Ishikawa (cell line): ENCODE measurements at regions not wholly inside any gene's neighbourhood (a gene's known extent, or its start where the extent isn't known, plus 50 kb on each side); places are given as distances from the start of the nearest gene placed in this dataset.

Source experiments
- CEBPB ChIP-seq: IDR thresholded peaks from 2 replicates; pipeline ENCODE4 v1.6.1; 2012
- CREB1 ChIP-seq: IDR thresholded peaks from 2 replicates; pipeline ENCODE4 v1.6.1; 2012; ENCODE audit warnings: low read depth
- EGR1 ChIP-seq: IDR thresholded peaks from 2 replicates; pipeline ENCODE4 v1.6.1; 2012
- EP300 ChIP-seq: IDR thresholded peaks from 2 replicates; pipeline ENCODE4 v1.6.1; 2012; ENCODE audit warnings: borderline replicate concordance
- FOXM1 ChIP-seq: IDR thresholded peaks from 2 replicates; pipeline ENCODE4 v1.6.1; 2012; ENCODE audit warnings: low read depth, borderline replicate concordance
- MAX ChIP-seq: IDR thresholded peaks from 2 replicates; pipeline ENCODE4 v1.6.1; 2012
- NFIC ChIP-seq: IDR thresholded peaks from 2 replicates; pipeline ENCODE4 v1.6.1; 2012
- RAD21 ChIP-seq: IDR thresholded peaks from 2 replicates; pipeline ENCODE4 v1.6.1; 2012; ENCODE audit warnings: low read depth
- REST ChIP-seq: IDR thresholded peaks from 2 replicates; pipeline ENCODE4 v1.6.1; 2012; ENCODE audit warnings: low read depth, mild to moderate bottlenecking
- TAF1 ChIP-seq: IDR thresholded peaks from 2 replicates; pipeline ENCODE4 v1.6.1; 2012; ENCODE audit warnings: low read depth, mild to moderate bottlenecking
- TCF12 ChIP-seq: IDR thresholded peaks from 2 replicates; pipeline ENCODE4 v1.6.1; 2012; ENCODE audit warnings: low read depth
- TEAD4 ChIP-seq: IDR thresholded peaks from 2 replicates; pipeline ENCODE4 v1.6.1; 2012
- USF1 ChIP-seq: IDR thresholded peaks from 2 replicates; pipeline ENCODE4 v1.6.1; 2012
- YY1 ChIP-seq: IDR thresholded peaks from 2 replicates; pipeline ENCODE4 v1.6.1; 2012; ENCODE audit warnings: low read depth
- ZBTB7A ChIP-seq: IDR thresholded peaks from 2 replicates; pipeline ENCODE4 v1.6.1; 2012; ENCODE audit warnings: low read depth

- no peak for TF ChIP-seq EP300
- no peak for TF ChIP-seq YY1
- no peak for TF ChIP-seq CREB1
- TF ChIP-seq RAD21 = no peak
- TF ChIP-seq NFIC = no peak
- TF ChIP-seq ZBTB7A = no peak
- no peak for TF ChIP-seq USF1
- TF ChIP-seq FOXM1 = no peak
- no peak for TF ChIP-seq REST
- no peak for TF ChIP-seq EGR1
- TF ChIP-seq MAX = no peak
- TF ChIP-seq CEBPB = no peak
- TF ChIP-seq TEAD4 = no peak
- no peak for TF ChIP-seq TAF1
- TF ChIP-seq TCF12 = no peak
Observed at GRCh38 chr6:14063756-14064155, 53.8 kb upstream of the CD83 start.

- no peak for TF ChIP-seq TAF1
- TF ChIP-seq FOXM1 = no peak
Observed at GRCh38 chr6:14065350-14065749, 52.2 kb upstream of the CD83 start.

GRCh38 chr6:14066782-14067406, 50.7 kb upstream of the CD83 start:
- TF ChIP-seq ZBTB7A = no peak
- no peak for TF ChIP-seq TCF12
- no peak for TF ChIP-seq REST
- TF ChIP-seq YY1 = no peak
- no peak for TF ChIP-seq TEAD4
- peak; percentile 84 for TF ChIP-seq RAD21
- TF ChIP-seq EGR1 = no peak
- no peak for TF ChIP-seq USF1
- TF ChIP-seq CREB1 = no peak
- TF ChIP-seq NFIC = peak; percentile 21; the same call in 1 of the 2 replicates
- TF ChIP-seq FOXM1 = no peak

GRCh38 chr6:14067656-14068055, 49.9 kb upstream of the CD83 start:
- no peak for TF ChIP-seq ZBTB7A
- TF ChIP-seq YY1 = no peak
- no peak for TF ChIP-seq REST
- TF ChIP-seq NFIC = no peak
- no peak for TF ChIP-seq RAD21
- no peak for TF ChIP-seq FOXM1
- no peak for TF ChIP-seq TCF12
- TF ChIP-seq CREB1 = no peak
- no peak for TF ChIP-seq TAF1
- TF ChIP-seq MAX = no peak
- TF ChIP-seq EP300 = no peak
- no peak for TF ChIP-seq EGR1
- TF ChIP-seq TEAD4 = no peak
- TF ChIP-seq CEBPB = no peak
- no peak for TF ChIP-seq USF1
